ENCODE measurements at regions not wholly inside any gene's neighbourhood (a gene's known extent, or its start where the extent isn't known, plus 50 kb on each side); places are given as distances from the start of the nearest gene placed in this dataset.
A peak's percentile ranks its signal among the peaks of the same experiment; 100 is the strongest.

GRCh38 chr2:84038866-84039265 is 420.2 kb downstream of the SUCLG1 start:
- CTCF ChIA-PET (ENCODE audit: low intra/inter-chr PET ratio) = no interaction called here
- in situ Hi-C loops (cut with MboI) = no loop called here

More at GRCh38 chr2:84038866-84039265, 420.2 kb downstream of the SUCLG1 start:
- peak; percentile 82 for ATAC-seq
- Histone ChIP-seq H2AFZ (ENCODE audit: low read depth, low read length) (no peak overlapping the region), H3K79me2 (ENCODE audit: control insufficient read depth, insufficient read depth, low read length) (no peaks in the 10 kb centered on the region), H4K20me1 (replicated peaks; ENCODE audit: control insufficient read depth, insufficient read depth, low read length) (no peaks in the 10 kb centered on the region), H3K36me3 (ENCODE audit: control insufficient read depth, insufficient read depth, low read length) (no peaks in the 10 kb centered on the region), H3K27me3 (ENCODE audit: control insufficient read depth in 2 of 2, insufficient read depth in 2 of 2, low read length in 2 of 2) (peaks cover 0 to 7% of the 10 kb centered on the region in 2 experiments; a peak in 1 of 5 replicates), H3K9me1 (ENCODE audit: control insufficient read depth, insufficient read depth, low read length) (no peaks in the 10 kb centered on the region), H3K9ac (ENCODE audit: insufficient read depth in 1 of 2, low read depth in 2 of 2, low read length in 2 of 2) (no peak overlapping the region), H3K4me2 (ENCODE audit: insufficient read depth, low read length) (no peak overlapping the region), H3K4me3 (no peak overlapping the region), H3K9me3 (replicated peaks; ENCODE audit: control insufficient read depth, insufficient read depth, low read depth, low read length) (no peaks in the 10 kb centered on the region), H3K27ac (ENCODE audit: extremely low read depth, low read depth, low read length) (no peak overlapping the region), H3K4me1 (replicated peaks in 1 of 2; ENCODE audit: control insufficient read depth in 2 of 2, insufficient read depth in 2 of 2, low read length in 2 of 2) (peaks cover 8 to 11% of the 10 kb centered on the region in 2 experiments; a peak in 4 of 5 replicates)
- POLR2A ChIA-PET = interaction anchor here (1.4 kb wide), 1 partner anchor 8 kb away, joined by 5 read pairs; no protein-coding TSS in a partner anchor
- TF ChIP-seq ZNF695 (CRISPR knock-in tag; IDR thresholded peaks at IDR 0.05) (no peak), SMARCA4 (IDR thresholded peaks at IDR 0.05) (0 out of 2 replicates have a peak, but pooled peaks have one; percentile 21), RUNX1 (IDR thresholded peaks at IDR 0.05; ENCODE audit: low read depth) (no peak), ZBTB7A (IDR thresholded peaks at IDR 0.05; ENCODE audit: borderline replicate concordance, control insufficient read depth, low read depth, low read length) (peak; percentile 39; the same call in 1 of the 2 replicates), ZNF76 (CRISPR knock-in tag; IDR thresholded peaks at IDR 0.05; ENCODE audit: borderline replicate concordance) (no peak), NFIC (IDR thresholded peaks at IDR 0.05) (peak; percentile 78), MEIS2 (IDR thresholded peaks at IDR 0.05; ENCODE audit: partially characterized antibody) (peak; percentile 80), EHMT2 (IDR thresholded peaks at IDR 0.05) (peak; percentile 29; the same call in 1 of the 2 replicates), SPI1 (IDR thresholded peaks at IDR 0.05; ENCODE audit: borderline replicate concordance, low read depth, low read length) (peak; percentile 74; the same call in 1 of the 2 replicates), PBX2 (CRISPR knock-in tag; IDR thresholded peaks at IDR 0.05; ENCODE audit: low read depth) (no peak), PBX2 (tag; conservative IDR thresholded peaks at IDR 0.05; ENCODE audit: low read depth) (peak; percentile 73), DPF2 (IDR thresholded peaks at IDR 0.05) (peak; percentile 32; the same call in 1 of the 2 replicates), SMARCE1 (IDR thresholded peaks at IDR 0.05) (0 out of 2 replicates have a peak, but pooled peaks have one; percentile 29), FOXM1 (IDR thresholded peaks at IDR 0.05; ENCODE audit: low read depth) (no peak), FOXM1 (CRISPR knock-in tag; IDR thresholded peaks at IDR 0.05; ENCODE audit: low read depth) (no peak), CHD1 (IDR thresholded peaks at IDR 0.05; ENCODE audit: low read length) (no peak), ARID1B (IDR thresholded peaks at IDR 0.05) (peak; percentile 43; the same call in 1 of the 2 replicates), ZNF41 (CRISPR knock-in tag; conservative IDR thresholded peaks at IDR 0.05) (no peak)
- TF ChIP-seq, protein P1, sequence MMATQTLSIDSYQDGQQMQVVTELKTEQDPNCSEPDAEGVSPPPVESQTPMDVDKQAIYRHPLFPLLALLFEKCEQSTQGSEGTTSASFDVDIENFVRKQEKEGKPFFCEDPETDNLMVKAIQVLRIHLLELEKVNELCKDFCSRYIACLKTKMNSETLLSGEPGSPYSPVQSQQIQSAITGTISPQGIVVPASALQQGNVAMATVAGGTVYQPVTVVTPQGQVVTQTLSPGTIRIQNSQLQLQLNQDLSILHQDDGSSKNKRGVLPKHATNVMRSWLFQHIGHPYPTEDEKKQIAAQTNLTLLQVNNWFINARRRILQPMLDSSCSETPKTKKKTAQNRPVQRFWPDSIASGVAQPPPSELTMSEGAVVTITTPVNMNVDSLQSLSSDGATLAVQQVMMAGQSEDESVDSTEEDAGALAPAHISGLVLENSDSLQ (IDR thresholded peaks at IDR 0.05) = 0 out of 2 replicates have a peak, but pooled peaks have one; percentile 11
- TF ChIP-seq, protein P2, sequence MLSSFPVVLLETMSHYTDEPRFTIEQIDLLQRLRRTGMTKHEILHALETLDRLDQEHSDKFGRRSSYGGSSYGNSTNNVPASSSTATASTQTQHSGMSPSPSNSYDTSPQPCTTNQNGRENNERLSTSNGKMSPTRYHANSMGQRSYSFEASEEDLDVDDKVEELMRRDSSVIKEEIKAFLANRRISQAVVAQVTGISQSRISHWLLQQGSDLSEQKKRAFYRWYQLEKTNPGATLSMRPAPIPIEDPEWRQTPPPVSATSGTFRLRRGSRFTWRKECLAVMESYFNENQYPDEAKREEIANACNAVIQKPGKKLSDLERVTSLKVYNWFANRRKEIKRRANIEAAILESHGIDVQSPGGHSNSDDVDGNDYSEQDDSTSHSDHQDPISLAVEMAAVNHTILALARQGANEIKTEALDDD (IDR thresholded peaks at IDR 0.05) = peak; percentile 100
- DNase-seq (ENCODE audit: extremely low read depth in 1 of 4, low spot score in 3 of 4) = peak in 2 of 4 experiments; percentile 44 to 58
- BruUV-seq (replicated peaks) = no TSS peak
- FAIRE-seq = peak; percentile 77
- intact Hi-C loops (cut with micrococcal nuclease) = no loop called here
- 0% methylated on average over 2 of the region's 2 CpGs for WGBS (ENCODE audit: insufficient coverage, low coverage, missing lambda C conversion rate)
